ENCODE measurements at regions not wholly inside any gene's neighbourhood (a gene's known extent, or its start where the extent isn't known, plus 50 kb on each side); places are given as distances from the start of the nearest gene placed in this dataset.
A peak's percentile ranks its signal among the peaks of the same experiment; 100 is the strongest.

DNA sequence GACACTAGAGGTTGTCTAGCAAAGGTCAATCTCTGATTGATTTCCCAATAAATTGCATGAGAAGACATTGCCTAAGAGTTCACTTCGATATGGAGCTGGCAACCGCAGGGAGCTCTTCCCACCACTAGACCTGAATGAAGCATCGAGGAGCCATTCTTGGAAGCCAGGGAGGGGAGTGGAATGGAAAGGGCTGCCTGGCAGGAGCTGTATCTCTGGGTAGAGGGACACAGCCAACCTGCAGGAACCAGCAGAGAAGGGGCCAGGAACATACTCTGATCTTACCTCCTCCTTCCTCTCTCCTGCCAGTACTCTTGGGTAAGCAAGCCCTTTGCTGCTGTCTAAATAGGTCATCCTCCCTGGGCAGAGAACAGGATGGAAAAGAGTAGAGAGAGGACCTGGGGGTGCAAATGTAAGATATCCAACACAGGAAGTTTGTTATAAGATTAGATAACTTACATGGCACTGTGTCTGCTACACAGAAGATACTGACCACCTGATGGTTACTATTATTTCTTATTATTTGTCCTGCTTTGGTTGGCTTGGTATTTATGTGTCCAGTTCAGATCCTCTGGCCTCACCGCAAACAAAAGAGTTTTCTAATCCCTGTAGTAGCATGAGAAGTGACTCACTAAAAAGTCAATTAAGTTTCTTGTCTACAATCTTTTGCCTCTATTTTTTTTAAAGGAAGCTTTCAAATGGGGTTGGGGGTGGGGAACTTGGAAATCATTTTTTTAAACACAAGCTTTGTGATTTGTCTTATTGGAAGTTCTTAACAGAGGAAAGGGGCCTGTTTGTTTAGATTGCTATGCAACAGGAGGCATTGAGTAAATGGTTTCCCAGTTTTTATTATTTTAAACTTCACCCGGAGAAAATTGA, 156.7 kb upstream of the TSC22D2 start:
- no peak overlapping the region for H3K4me3 ChIP-seq (ENCODE audit: low read depth, low read length)
- TF ChIP-seq CTCF (IDR thresholded peaks at IDR 0.05; ENCODE audit: low read depth, low read length): no peak

- TF ChIP-seq CTCF (IDR thresholded peaks at IDR 0.05; ENCODE audit: low read depth, low read length): no peak
- H3K4me3 ChIP-seq (ENCODE audit: low read depth, low read length): no peak overlapping the region
These were observed 158.2 kb upstream of the TSC22D2 start for GRCh38 chr3:150249779-150250470.

- no peak for TF ChIP-seq CTCF (IDR thresholded peaks at IDR 0.05; ENCODE audit: low read depth, low read length)
- H3K4me3 ChIP-seq (ENCODE audit: low read depth, low read length): 0 out of 2 replicates have a peak overlapping the region, but pooled peaks have one; percentile 3
These were observed 159.0 kb upstream of the TSC22D2 start for GRCh38 chr3:150248888-150249681.

DNA sequence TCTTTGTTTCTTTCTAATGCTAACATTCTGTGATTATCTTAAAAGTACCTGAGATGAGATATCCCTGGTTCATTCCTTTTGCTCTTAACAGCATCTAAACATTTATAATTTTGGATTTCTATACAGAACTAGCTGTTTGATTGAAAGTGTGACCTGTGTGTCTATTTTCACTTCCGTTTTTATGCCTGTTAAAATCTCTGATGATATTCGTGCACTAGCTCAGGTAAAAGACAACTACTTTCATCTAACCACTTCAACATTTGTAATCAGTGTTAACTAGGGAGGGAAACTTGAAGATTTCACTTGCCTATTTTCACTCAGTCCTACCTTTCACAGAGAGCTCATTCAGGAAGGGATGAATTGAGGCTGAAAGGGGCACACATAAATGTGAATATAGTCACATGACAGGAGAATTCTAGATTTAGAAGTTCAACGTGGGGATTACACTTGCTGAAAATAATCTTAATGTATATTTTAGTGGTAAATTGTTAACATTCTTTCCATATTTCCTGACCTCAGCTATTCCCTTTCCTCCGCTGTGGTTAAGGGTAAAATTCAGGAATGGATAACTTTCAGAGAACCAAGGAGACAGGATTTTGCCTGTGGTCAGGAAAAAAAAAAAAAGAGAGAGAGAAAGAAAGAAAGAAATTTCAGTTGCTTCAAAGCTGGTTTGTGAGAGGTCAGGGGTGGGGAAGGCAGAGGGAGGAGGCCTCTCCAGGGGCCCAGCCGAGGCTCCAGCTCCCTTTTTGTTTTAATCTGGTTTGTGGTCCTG, 159.8 kb upstream of the TSC22D2 start:
- no peak for TF ChIP-seq CTCF (IDR thresholded peaks at IDR 0.05; ENCODE audit: low read depth, low read length)
- H3K4me3 ChIP-seq (ENCODE audit: low read depth, low read length): no peak overlapping the region

DNA sequence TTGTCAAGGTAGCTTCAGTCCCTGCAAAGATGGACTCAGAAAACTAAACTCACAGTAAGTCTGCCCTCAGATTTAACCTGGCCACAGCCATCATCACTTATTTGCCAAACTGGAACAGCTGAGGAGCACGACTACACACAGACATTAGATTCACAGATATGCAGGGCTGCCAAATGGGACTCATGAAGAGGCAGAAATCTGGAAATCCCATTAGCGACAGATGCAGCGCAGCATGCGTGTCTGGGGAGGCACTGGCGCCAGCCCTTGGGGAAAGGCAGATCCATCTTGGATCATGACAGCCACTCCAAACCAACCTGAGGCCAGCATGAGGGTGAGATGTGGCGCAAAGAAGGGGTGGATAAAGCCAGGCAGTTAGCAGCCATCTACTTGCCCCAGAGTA, 160.7 kb upstream of the TSC22D2 start:
- H3K4me3 ChIP-seq (ENCODE audit: low read depth, low read length): no peak overlapping the region
- TF ChIP-seq CTCF (IDR thresholded peaks at IDR 0.05; ENCODE audit: low read depth, low read length): no peak

- no peak overlapping the region for H3K4me3 ChIP-seq (ENCODE audit: low read depth, low read length)
- no peak for TF ChIP-seq CTCF (IDR thresholded peaks at IDR 0.05; ENCODE audit: low read depth, low read length)
These were observed 164.6 kb upstream of the TSC22D2 start for GRCh38 chr3:150243466-150243865.

Data from WI38 (cell line).